ENCODE measurements at regions not wholly inside any gene's neighbourhood (a gene's known extent, or its start where the extent isn't known, plus 50 kb on each side); places are given as distances from the start of the nearest gene placed in this dataset.

DNA sequence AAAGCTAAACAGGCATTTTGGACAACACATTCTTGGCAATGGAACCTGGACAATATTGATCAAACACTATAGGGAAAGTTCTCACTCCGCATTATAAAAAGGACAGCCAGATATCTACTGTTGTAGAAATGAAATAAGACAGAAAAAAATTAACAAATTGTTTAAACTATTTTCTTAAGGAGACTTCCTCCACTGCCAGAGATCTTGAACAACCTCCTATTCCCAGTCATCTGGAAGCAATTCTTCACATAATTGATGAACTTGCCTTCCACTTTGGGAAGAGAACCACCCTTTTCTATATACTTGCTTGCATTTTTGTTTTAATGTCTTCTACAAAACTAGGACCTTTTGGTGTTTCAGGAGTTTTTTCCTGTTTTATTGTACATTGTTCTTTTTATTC, 216.1 kb downstream of the CASP12 start:
- TF ChIP-seq CTCF (IDR thresholded peaks at IDR 0.05; ENCODE audit: insufficient read depth, low read length, poor library complexity, severe bottlenecking) (no peak), EZH2phosphoT487 (conservative IDR thresholded peaks at IDR 0.05; ENCODE audit: low read length) (no peak)

All from SU-DHL-6 (cell line).